ENCODE measurements at regions not wholly inside any gene's neighbourhood (a gene's known extent, or its start where the extent isn't known, plus 50 kb on each side); places are given as distances from the start of the nearest gene placed in this dataset.

DNA sequence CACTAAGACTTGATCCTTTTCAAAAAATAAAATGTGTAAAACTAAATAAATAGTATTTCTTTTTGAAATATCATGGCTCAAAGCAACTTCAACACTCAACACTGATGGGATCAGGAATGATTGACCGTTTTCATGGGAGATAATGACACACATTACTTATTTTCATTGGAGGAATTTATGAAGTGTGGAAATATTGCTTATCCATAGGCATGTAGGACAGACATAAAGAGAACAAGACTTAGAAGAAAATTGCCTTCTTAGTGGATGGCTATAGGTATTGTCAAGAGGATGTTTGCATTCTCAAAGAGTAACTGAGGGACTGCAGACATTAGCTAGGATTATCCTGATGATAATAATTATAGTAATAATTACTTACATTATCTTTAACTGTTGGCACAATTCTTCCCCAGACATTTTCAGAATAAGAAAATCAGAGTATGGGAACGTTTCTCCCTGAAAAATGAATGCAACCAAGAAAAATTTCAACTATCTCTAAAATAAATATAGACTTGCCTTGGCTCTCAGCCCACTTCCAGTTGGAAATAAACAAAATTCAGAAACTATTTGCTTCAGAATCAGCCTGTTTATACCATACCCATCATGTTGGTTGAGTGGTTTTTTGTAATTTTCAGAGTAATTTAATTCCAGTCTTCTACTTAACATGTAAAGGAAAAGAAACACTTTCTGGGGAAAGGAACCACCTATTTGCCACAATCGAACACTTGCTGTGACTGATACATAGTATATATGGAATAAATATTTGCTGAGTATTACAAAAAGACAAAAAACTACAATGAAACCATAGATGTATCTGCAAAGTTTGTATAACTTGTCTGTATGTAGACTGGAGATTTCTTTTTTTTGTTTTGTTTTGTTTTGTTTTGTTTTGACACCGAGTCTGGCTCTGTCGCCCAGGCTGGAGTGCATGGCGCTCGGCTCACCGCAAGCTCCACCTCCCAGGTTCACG lies 165.7 kb downstream of the TMX3 start:
- Histone ChIP-seq H3K4me1 (ENCODE audit: control insufficient read depth in 1 of 2, insufficient read depth in 2 of 2, low read length in 2 of 2) (no peaks in the 10 kb centered on the region), H3K27me3 (ENCODE audit: control insufficient read depth in 1 of 2, insufficient read depth in 2 of 2, low read length in 1 of 2) (no peaks in the 10 kb centered on the region), H3K9me3 (ENCODE audit: control insufficient read depth, low read length) (peaks cover 3% of the 10 kb centered on the region), H3K36me3 (ENCODE audit: control insufficient read depth in 1 of 2, insufficient read depth in 2 of 2, low read length in 1 of 2) (no peaks in the 10 kb centered on the region), H3K27ac (ENCODE audit: low read depth in 1 of 2, low read length in 2 of 2) (no peak overlapping the region), H3K4me3 (ENCODE audit: low read length in 2 of 2) (no peak overlapping the region)
- ATAC-seq (ENCODE audit: low FRiP score) (no peak), DNase-seq (no peak)
- intact Hi-C loops (cut with DNase I), result no loop called here
- WGBS, 2 donors, result 73% methylated on average over 9 of the region's 9 CpGs

- 95 to 97% methylated on average over 2 of the region's 2 CpGs for WGBS, 2 donors
- Histone ChIP-seq H3K36me3 (ENCODE audit: control insufficient read depth in 1 of 2, insufficient read depth in 2 of 2, low read length in 1 of 2) (no peaks in the 10 kb centered on the region), H3K27ac (ENCODE audit: low read depth in 1 of 2, low read length in 2 of 2) (no peak overlapping the region), H3K9me3 (ENCODE audit: control insufficient read depth, low read length) (peaks cover 3% of the 10 kb centered on the region), H3K4me3 (ENCODE audit: low read length in 2 of 2) (no peak overlapping the region), H3K4me1 (ENCODE audit: control insufficient read depth in 1 of 2, insufficient read depth in 2 of 2, low read length in 2 of 2) (no peaks in the 10 kb centered on the region), H3K27me3 (ENCODE audit: control insufficient read depth in 1 of 2, insufficient read depth in 2 of 2, low read length in 1 of 2) (no peaks in the 10 kb centered on the region)
- intact Hi-C loops (cut with DNase I), result no loop called here
- DNase-seq, result no peak
- ATAC-seq (ENCODE audit: low FRiP score), result no peak
Observed at GRCh38 chr18:68543344-68543743, 171.6 kb downstream of the TMX3 start.

DNA sequence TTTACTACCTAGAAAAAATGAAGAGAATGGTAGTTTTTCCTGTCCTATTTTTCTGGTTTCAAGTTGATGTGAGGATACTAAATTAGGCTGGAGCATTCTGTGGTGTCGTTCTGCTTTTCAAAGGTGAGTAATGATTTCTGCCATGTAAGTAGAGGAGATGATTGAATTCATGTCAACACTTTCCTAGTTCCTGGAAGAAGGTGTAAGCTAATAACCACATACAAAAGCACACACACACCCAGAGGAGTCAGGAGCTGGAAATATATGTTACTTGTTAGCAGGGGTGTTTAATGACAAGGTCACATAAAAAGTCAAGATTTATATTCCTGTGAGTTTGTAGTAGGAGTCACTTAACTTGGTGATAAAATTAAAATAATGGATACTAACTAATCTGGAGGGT lies 172.1 kb downstream of the TMX3 start:
- no peak overlapping the region for H3K27ac ChIP-seq (ENCODE audit: low read depth in 1 of 2, low read length in 2 of 2)
- no peaks in the 10 kb centered on the region for H3K27me3 ChIP-seq (ENCODE audit: control insufficient read depth in 1 of 2, insufficient read depth in 2 of 2, low read length in 1 of 2)
- intact Hi-C loops (cut with DNase I), result no loop called here
- H3K9me3 ChIP-seq (ENCODE audit: control insufficient read depth, low read length), result peaks cover 3% of the 10 kb centered on the region
- no peaks in the 10 kb centered on the region for H3K4me1 ChIP-seq (ENCODE audit: control insufficient read depth in 1 of 2, insufficient read depth in 2 of 2, low read length in 2 of 2)
- ATAC-seq (ENCODE audit: low FRiP score) (no peak), DNase-seq (no peak)
- WGBS, 2 donors, result 51 to 72% methylated on average over 1 of the region's 1 CpG
- H3K4me3 ChIP-seq (ENCODE audit: low read length in 2 of 2), result no peak overlapping the region
- H3K36me3 ChIP-seq (ENCODE audit: control insufficient read depth in 1 of 2, insufficient read depth in 2 of 2, low read length in 1 of 2), result no peaks in the 10 kb centered on the region

DNA sequence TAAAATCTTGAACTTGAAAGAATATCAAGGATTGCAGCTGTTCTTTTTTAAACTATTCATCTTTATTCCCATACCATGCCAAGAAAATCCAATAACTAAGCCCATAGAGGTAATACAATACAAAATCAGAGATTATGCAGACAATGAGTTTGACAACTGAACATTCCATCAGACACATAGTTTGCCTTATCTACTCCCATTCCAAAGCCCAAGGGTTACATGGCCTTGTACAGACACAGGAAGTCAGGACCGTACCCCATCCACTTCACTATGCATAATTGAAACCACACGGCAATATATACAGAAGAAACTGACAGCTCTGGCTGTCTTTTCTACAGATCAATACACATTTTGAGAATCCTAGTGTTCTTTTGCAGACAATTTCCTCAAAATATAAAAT lies 181.3 kb downstream of the TMX3 start:
- no peak overlapping the region for H3K4me3 ChIP-seq (ENCODE audit: low read length in 2 of 2)
- WGBS, 2 donors, result 79 to 82% methylated on average over 2 of the region's 2 CpGs
- H3K9me3 ChIP-seq (ENCODE audit: control insufficient read depth, low read length), result no peaks in the 10 kb centered on the region
- intact Hi-C loops (cut with DNase I), result no loop called here
- H3K4me1 ChIP-seq (ENCODE audit: control insufficient read depth in 1 of 2, insufficient read depth in 2 of 2, low read length in 2 of 2), result no peaks in the 10 kb centered on the region
- DNase-seq (no peak), ATAC-seq (ENCODE audit: low FRiP score) (no peak)
- H3K36me3 ChIP-seq (ENCODE audit: control insufficient read depth in 1 of 2, insufficient read depth in 2 of 2, low read length in 1 of 2), result no peaks in the 10 kb centered on the region
- H3K27ac ChIP-seq (ENCODE audit: low read depth in 1 of 2, low read length in 2 of 2), result no peak overlapping the region
- no peaks in the 10 kb centered on the region for H3K27me3 ChIP-seq (ENCODE audit: control insufficient read depth in 1 of 2, insufficient read depth in 2 of 2, low read length in 1 of 2)

DNA sequence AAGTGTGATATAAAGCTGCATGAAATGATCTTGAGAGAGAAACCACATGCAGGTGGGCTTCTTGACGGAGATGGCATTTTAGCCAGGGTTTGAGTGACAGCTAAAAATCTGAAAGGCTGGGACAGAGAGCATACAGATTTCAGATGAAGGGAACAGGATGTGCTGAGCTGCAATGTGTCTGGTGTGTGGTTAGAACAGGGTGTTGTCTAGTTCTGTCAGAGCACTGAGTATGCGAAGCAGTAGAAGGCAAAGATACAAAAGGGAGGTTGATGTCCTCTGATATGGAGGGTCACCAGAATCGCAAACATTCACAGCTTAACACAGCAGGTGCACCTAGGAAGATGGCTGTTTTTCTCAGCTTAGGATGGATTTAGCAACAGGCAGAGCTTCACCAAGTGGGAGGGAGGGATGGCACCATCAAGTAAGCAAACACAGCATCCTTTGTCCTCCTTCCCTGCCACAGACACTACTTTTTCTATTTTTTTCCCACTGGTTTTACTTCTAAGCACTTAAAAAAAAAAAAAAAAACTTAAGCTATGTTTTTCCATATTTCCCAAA lies 182.5 kb downstream of the TMX3 start:
- Histone ChIP-seq H3K27ac (ENCODE audit: low read depth in 1 of 2, low read length in 2 of 2) (no peak overlapping the region), H3K9me3 (ENCODE audit: control insufficient read depth, low read length) (no peaks in the 10 kb centered on the region), H3K36me3 (ENCODE audit: control insufficient read depth in 1 of 2, insufficient read depth in 2 of 2, low read length in 1 of 2) (no peaks in the 10 kb centered on the region), H3K27me3 (ENCODE audit: control insufficient read depth in 1 of 2, insufficient read depth in 2 of 2, low read length in 1 of 2) (no peaks in the 10 kb centered on the region), H3K4me3 (ENCODE audit: low read length in 2 of 2) (no peak overlapping the region), H3K4me1 (ENCODE audit: control insufficient read depth in 1 of 2, insufficient read depth in 2 of 2, low read length in 2 of 2) (no peaks in the 10 kb centered on the region)
- intact Hi-C loops (cut with DNase I), result no loop called here
- ATAC-seq (ENCODE audit: low FRiP score) (no peak), DNase-seq (no peak)
- 83 to 87% methylated on average over 3 of the region's 3 CpGs for WGBS, 2 donors

DNA sequence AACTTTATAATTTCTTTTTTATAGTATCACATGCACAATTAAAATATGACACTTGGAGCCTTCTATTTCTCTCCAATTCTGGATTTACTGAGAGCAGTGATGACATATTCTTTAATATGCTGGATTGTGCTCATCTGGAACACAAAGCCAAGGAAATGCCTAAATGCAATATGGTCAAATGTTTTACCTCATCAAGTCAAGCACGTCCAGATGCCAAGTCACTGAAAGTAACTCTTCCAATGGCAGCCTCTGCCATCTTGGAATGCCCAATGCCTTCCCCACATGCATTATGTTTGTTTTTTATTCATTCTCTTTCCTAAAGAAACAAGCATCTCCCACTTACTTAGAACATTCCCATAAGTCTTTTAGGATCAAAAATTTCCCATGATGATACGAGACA lies 189.8 kb downstream of the TMX3 start:
- 86 to 88% methylated on average over 2 of the region's 2 CpGs for WGBS, 2 donors
- Histone ChIP-seq H3K27ac (ENCODE audit: low read depth in 1 of 2, low read length in 2 of 2) (no peak overlapping the region), H3K4me3 (ENCODE audit: low read length in 2 of 2) (no peak overlapping the region), H3K9me3 (ENCODE audit: control insufficient read depth, low read length) (no peaks in the 10 kb centered on the region), H3K27me3 (ENCODE audit: control insufficient read depth in 1 of 2, insufficient read depth in 2 of 2, low read length in 1 of 2) (no peaks in the 10 kb centered on the region), H3K36me3 (ENCODE audit: control insufficient read depth in 1 of 2, insufficient read depth in 2 of 2, low read length in 1 of 2) (no peaks in the 10 kb centered on the region), H3K4me1 (ENCODE audit: control insufficient read depth in 1 of 2, insufficient read depth in 2 of 2, low read length in 2 of 2) (no peaks in the 10 kb centered on the region)
- intact Hi-C loops (cut with DNase I), result no loop called here
- ATAC-seq (ENCODE audit: low FRiP score) (no peak), DNase-seq (no peak)

DNA sequence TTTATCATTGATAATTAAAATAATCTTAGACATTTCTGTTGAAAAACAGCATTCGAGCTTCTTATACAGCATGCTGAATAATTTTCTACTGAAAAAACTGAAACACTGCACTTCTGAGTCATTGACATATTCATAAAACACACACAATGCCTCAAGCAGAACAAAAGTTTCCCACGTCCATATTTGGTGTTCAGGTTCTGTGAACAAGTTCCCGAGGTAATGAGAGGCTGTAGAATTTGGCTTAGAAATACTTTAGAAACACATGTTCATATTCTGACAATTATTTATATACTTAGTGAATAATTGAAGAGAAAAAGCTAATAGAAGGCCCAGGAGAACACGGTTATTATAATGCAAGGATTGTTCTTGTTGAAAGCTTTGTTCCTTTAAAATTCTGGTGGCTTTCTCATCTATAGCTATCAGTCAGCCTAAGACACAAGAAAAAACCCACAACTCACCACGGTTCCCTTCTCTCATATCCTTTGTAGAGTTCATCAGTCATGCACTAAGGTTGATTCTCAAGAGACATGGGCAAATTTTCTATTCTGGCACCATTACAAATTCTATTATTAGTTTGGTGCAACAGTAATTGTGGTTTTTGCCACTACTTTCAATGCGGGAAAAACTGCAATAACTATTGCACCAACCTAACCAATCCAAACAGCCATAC lies 194.4 kb downstream of the TMX3 start:
- intact Hi-C loops (cut with DNase I), result no loop called here
- Histone ChIP-seq H3K9me3 (ENCODE audit: control insufficient read depth, low read length) (no peaks in the 10 kb centered on the region), H3K4me3 (ENCODE audit: low read length in 2 of 2) (no peak overlapping the region), H3K27me3 (ENCODE audit: control insufficient read depth in 1 of 2, insufficient read depth in 2 of 2, low read length in 1 of 2) (no peaks in the 10 kb centered on the region), H3K36me3 (ENCODE audit: control insufficient read depth in 1 of 2, insufficient read depth in 2 of 2, low read length in 1 of 2) (no peaks in the 10 kb centered on the region), H3K4me1 (ENCODE audit: control insufficient read depth in 1 of 2, insufficient read depth in 2 of 2, low read length in 2 of 2) (peaks cover 0 to 1% of the 10 kb centered on the region in 2 donors), H3K27ac (ENCODE audit: low read depth in 1 of 2, low read length in 2 of 2) (no peak overlapping the region)
- ATAC-seq (ENCODE audit: low FRiP score), result no peak
- WGBS, 2 donors, result 6 to 9% methylated on average over 6 of the region's 6 CpGs
- DNase-seq, result no peak

- Histone ChIP-seq H3K27ac (ENCODE audit: low read depth in 1 of 2, low read length in 2 of 2) (no peak overlapping the region), H3K9me3 (ENCODE audit: control insufficient read depth, low read length) (no peaks in the 10 kb centered on the region), H3K4me3 (ENCODE audit: low read length in 2 of 2) (no peak overlapping the region), H3K36me3 (ENCODE audit: control insufficient read depth in 1 of 2, insufficient read depth in 2 of 2, low read length in 1 of 2) (no peaks in the 10 kb centered on the region), H3K27me3 (ENCODE audit: control insufficient read depth in 1 of 2, insufficient read depth in 2 of 2, low read length in 1 of 2) (no peaks in the 10 kb centered on the region), H3K4me1 (ENCODE audit: control insufficient read depth in 1 of 2, insufficient read depth in 2 of 2, low read length in 2 of 2) (peaks cover 0 to 1% of the 10 kb centered on the region in 2 donors)
- intact Hi-C loops (cut with DNase I), result no loop called here
- no peak for ATAC-seq (ENCODE audit: low FRiP score)
- no peak for DNase-seq
- 76 to 77% methylated on average over 3 of the region's 3 CpGs for WGBS, 2 donors
Observed at GRCh38 chr18:68519336-68519735, 195.6 kb downstream of the TMX3 start.

Measured in aorta (tissue), 5 donors.